ENCODE measurements at regions not wholly inside any gene's neighbourhood (a gene's known extent, or its start where the extent isn't known, plus 50 kb on each side); places are given as distances from the start of the nearest gene placed in this dataset.

GRCh38 chr9:86557063-86557766, 203.0 kb upstream of the TUT7 start (continued):
- TF ChIP-seq NFIC (IDR thresholded peaks at IDR 0.05) (no peak), E2F8 (IDR thresholded peaks at IDR 0.05; ENCODE audit: low read depth, partially characterized antibody) (no peak), TCF7L2 (IDR thresholded peaks at IDR 0.05; ENCODE audit: low read depth, low read length) (no peak), ZNF511 (CRISPR knock-in tag; IDR thresholded peaks at IDR 0.05) (no peak), CXXC5 (CRISPR knock-in tag; IDR thresholded peaks at IDR 0.05) (no peak), RBM17 (IDR thresholded peaks at IDR 0.05; ENCODE audit: borderline replicate concordance, low read depth, low read length) (no peak)

DNA sequence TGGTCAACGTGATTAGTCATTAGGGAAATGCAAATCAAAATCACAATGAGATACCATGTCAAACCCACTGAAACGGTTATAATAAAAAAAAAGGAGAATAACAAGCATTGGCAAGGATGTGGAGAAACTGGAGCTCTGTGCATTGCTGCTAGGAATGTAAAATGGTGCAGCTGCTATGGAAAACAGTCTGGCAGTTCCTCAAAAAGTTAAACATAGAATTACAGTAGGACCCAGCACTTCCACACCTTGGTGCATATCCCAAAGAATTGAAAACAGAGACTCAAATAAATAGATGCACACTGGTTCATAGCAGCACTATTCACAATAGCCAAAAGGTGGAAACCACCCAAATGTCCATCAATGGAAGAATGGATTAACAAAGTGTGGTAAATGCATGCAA, 201.5 kb upstream of the TUT7 start:
- H3K4me2 ChIP-seq (ENCODE audit: insufficient read depth, low read length): no peak overlapping the region
- no peak overlapping the region for H3K4me3 ChIP-seq
- H3K9ac ChIP-seq (ENCODE audit: insufficient read depth in 1 of 2, low read depth in 2 of 2, low read length in 2 of 2): no peak overlapping the region
- no peak for ATAC-seq
- no TSS peak for BruUV-seq (replicated peaks)
- no peak overlapping the region for H2AFZ ChIP-seq (ENCODE audit: low read depth, low read length)
- in situ Hi-C loops (cut with MboI): no loop called here
- no peaks in the 10 kb centered on the region for H3K79me2 ChIP-seq (ENCODE audit: control insufficient read depth, insufficient read depth, low read length)
- no peak for FAIRE-seq
- no peak overlapping the region for H3K27ac ChIP-seq (ENCODE audit: extremely low read depth, low read depth, low read length)
- DNase-seq (ENCODE audit: extremely low read depth in 1 of 4, low spot score in 3 of 4): no peak
- 0% methylated on average over 2 of the region's 2 CpGs for WGBS (ENCODE audit: insufficient coverage, low coverage, missing lambda C conversion rate)
- H3K9me3 ChIP-seq (replicated peaks; ENCODE audit: control insufficient read depth, insufficient read depth, low read depth, low read length): no peaks in the 10 kb centered on the region
- ChIA-PET POLR2A (no interaction called here), CTCF (ENCODE audit: low intra/inter-chr PET ratio) (no interaction called here)
- H3K27me3 ChIP-seq (ENCODE audit: control insufficient read depth in 2 of 2, insufficient read depth in 2 of 2, low read length in 2 of 2): peaks cover 0 to 4% of the 10 kb centered on the region in 2 experiments; a peak in 2 of 5 replicates
- no peaks in the 10 kb centered on the region for H3K4me1 ChIP-seq (replicated peaks in 1 of 2; ENCODE audit: control insufficient read depth in 2 of 2, insufficient read depth in 2 of 2, low read length in 2 of 2)
- H3K36me3 ChIP-seq (ENCODE audit: control insufficient read depth, insufficient read depth, low read length): no peaks in the 10 kb centered on the region
- intact Hi-C loops (cut with micrococcal nuclease): no loop called here
- H3K9me1 ChIP-seq (ENCODE audit: control insufficient read depth, insufficient read depth, low read length): no peaks in the 10 kb centered on the region
- no peaks in the 10 kb centered on the region for H4K20me1 ChIP-seq (replicated peaks; ENCODE audit: control insufficient read depth, insufficient read depth, low read length)
- TF ChIP-seq, protein P1, sequence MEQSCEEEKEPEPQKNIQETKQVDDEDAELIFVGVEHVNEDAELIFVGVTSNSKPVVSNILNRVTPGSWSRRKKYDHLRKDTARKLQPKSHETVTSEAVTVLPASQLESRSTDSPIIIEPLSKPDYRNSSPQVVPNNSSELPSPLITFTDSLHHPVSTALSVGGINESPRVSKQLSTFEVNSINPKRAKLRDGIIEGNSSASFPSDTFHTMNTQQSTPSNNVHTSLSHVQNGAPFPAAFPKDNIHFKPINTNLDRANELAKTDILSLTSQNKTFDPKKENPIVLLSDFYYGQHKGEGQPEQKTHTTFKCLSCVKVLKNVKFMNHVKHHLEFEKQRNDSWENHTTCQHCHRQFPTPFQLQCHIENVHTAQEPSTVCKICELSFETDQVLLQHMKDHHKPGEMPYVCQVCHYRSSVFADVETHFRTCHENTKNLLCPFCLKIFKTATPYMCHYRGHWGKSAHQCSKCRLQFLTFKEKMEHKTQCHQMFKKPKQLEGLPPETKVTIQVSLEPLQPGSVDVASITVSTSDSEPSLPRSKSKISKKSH (CRISPR knock-in tag; IDR thresholded peaks at IDR 0.05): no peak
- no peak for TF ChIP-seq CREB3 (tag; conservative IDR thresholded peaks at IDR 0.05; ENCODE audit: low read depth)
- no peak for TF ChIP-seq ZNF311 (CRISPR knock-in tag; IDR thresholded peaks at IDR 0.05)
- no peak for TF ChIP-seq ZNF134 (CRISPR knock-in tag; conservative IDR thresholded peaks at IDR 0.05)
- no peak for TF ChIP-seq RNF219 (CRISPR knock-in tag; IDR thresholded peaks at IDR 0.05)
- TF ChIP-seq HCFC1 (IDR thresholded peaks at IDR 0.05; ENCODE audit: low read depth, low read length): no peak
- no peak for TF ChIP-seq MCM5 (IDR thresholded peaks at IDR 0.05; ENCODE audit: low read depth)
- TF ChIP-seq TEAD2 (tag; IDR thresholded peaks at IDR 0.05): no peak

Data from K562 (cell line).